ENCODE measurements at regions not wholly inside any gene's neighbourhood (a gene's known extent, or its start where the extent isn't known, plus 50 kb on each side); places are given as distances from the start of the nearest gene placed in this dataset.

DNA sequence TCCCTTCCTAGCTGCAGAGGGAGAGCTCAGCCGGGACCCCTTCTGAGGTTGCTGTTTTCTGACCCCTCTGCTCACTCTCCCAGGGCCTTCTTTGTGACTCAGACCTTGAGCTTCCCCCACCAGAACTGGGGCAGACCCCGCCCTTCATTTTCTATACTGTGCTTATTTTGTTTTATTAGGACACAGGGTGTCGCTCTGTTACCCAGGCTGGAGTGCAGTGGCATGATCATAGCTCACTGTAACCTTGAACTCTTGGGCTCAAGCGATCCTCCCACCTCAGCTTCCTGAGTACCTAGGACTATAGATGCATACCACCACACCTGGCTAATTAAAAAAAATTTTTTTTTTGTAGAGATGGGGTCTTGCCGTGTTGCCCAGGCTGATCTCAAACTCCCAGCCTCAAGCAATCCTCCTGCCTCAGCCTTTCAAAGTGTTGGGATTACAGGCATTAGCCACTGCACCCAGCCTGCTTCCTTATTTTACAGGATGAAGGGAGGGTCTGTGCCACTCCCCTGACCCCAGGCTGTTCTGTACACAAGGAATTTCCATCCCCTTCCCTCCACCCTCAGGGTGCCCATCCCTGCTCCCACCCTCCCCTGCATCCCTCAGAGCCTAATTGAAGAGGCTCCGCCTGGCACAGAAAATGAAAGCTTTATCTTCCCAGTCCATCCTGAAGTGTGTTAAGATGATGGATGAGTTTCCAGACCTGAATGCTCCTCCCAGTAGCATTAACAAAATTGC, 195.2 kb upstream of the POU3F1 start:
- TF ChIP-seq BACH2 (CRISPR knock-in tag; IDR thresholded peaks at IDR 0.05; ENCODE audit: borderline replicate concordance) (no peak), ZFP3 (CRISPR knock-in tag; IDR thresholded peaks at IDR 0.05) (no peak), GLIS3 (CRISPR knock-in tag; IDR thresholded peaks at IDR 0.05) (no peak), ARNTL (CRISPR knock-in tag; IDR thresholded peaks at IDR 0.05; ENCODE audit: borderline replicate concordance, low read depth) (no peak), RARB (CRISPR knock-in tag; IDR thresholded peaks at IDR 0.05) (no peak), PPARA (CRISPR knock-in tag; IDR thresholded peaks at IDR 0.05; ENCODE audit: borderline replicate concordance) (no peak)
- TF ChIP-seq, protein P1, sequence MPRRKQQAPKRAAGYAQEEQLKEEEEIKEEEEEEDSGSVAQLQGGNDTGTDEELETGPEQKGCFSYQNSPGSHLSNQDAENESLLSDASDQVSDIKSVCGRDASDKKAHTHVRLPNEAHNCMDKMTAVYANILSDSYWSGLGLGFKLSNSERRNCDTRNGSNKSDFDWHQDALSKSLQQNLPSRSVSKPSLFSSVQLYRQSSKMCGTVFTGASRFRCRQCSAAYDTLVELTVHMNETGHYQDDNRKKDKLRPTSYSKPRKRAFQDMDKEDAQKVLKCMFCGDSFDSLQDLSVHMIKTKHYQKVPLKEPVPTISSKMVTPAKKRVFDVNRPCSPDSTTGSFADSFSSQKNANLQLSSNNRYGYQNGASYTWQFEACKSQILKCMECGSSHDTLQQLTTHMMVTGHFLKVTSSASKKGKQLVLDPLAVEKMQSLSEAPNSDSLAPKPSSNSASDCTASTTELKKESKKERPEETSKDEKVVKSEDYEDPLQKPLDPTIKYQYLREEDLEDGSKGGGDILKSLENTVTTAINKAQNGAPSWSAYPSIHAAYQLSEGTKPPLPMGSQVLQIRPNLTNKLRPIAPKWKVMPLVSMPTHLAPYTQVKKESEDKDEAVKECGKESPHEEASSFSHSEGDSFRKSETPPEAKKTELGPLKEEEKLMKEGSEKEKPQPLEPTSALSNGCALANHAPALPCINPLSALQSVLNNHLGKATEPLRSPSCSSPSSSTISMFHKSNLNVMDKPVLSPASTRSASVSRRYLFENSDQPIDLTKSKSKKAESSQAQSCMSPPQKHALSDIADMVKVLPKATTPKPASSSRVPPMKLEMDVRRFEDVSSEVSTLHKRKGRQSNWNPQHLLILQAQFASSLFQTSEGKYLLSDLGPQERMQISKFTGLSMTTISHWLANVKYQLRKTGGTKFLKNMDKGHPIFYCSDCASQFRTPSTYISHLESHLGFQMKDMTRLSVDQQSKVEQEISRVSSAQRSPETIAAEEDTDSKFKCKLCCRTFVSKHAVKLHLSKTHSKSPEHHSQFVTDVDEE (CRISPR knock-in tag; IDR thresholded peaks at IDR 0.05), result no peak
- TF ChIP-seq, protein P2, sequence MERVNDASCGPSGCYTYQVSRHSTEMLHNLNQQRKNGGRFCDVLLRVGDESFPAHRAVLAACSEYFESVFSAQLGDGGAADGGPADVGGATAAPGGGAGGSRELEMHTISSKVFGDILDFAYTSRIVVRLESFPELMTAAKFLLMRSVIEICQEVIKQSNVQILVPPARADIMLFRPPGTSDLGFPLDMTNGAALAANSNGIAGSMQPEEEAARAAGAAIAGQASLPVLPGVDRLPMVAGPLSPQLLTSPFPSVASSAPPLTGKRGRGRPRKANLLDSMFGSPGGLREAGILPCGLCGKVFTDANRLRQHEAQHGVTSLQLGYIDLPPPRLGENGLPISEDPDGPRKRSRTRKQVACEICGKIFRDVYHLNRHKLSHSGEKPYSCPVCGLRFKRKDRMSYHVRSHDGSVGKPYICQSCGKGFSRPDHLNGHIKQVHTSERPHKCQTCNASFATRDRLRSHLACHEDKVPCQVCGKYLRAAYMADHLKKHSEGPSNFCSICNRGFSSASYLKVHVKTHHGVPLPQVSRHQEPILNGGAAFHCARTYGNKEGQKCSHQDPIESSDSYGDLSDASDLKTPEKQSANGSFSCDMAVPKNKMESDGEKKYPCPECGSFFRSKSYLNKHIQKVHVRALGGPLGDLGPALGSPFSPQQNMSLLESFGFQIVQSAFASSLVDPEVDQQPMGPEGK (CRISPR knock-in tag; IDR thresholded peaks at IDR 0.05; ENCODE audit: borderline replicate concordance), result no peak

Measured in SK-N-SH treated with all-trans-retinoic acid at 6 μM for 48 hours (cell line).